Astrocyte (in vitro differentiated cells and primary cell): ENCODE measurements at regions not wholly inside any gene's neighbourhood (a gene's known extent, or its start where the extent isn't known, plus 50 kb on each side); places are given as distances from the start of the nearest gene placed in this dataset.

Experiments
- DNase-seq: peaks from one replicate; pipeline ENCODE4 v3.0.0-alpha.2; 2010; ENCODE audit warnings: low read depth
- FAIRE-seq: peaks from 2 replicates; lab custom pipeline; 2011; peaks lifted over from hg19 to GRCh38; lab: Jason Lieb, UNC
- H2AFZ ChIP-seq: 2 replicates; pipeline ENCODE4 v1.6.0; 2012; ENCODE audit warnings: low read depth, low read length, inconsistent platforms
- H3K27ac ChIP-seq: 2 replicates; pipeline ENCODE4 v1.5.1; 2011; ENCODE audit warnings: low read depth, low read length, inconsistent platforms
- H3K27me3 ChIP-seq: 2 replicates; pipeline ENCODE4 v1.6.0; 2011; ENCODE audit warnings: low read length, inconsistent platforms; ENCODE audit not compliant: insufficient read depth
- H3K36me3 ChIP-seq: 2 replicates; pipeline ENCODE4 v1.5.1; 2011; ENCODE audit warnings: low read length, inconsistent platforms; ENCODE audit not compliant: insufficient read depth
- H3K4me1 ChIP-seq: 2 replicates; pipeline ENCODE4 v1.5.1; 2011; ENCODE audit warnings: low read length, inconsistent platforms; ENCODE audit not compliant: insufficient read depth
- H3K4me2 ChIP-seq: 2 replicates; pipeline ENCODE4 v1.6.0; 2012; ENCODE audit warnings: low read length, inconsistent platforms
- H3K4me3 ChIP-seq: 2 replicates; pipeline ENCODE4 v1.5.1; 2011; ENCODE audit warnings: low read depth, mild to moderate bottlenecking, low read length, inconsistent platforms; ENCODE audit not compliant: insufficient read depth
- H3K79me2 ChIP-seq: 2 replicates; pipeline ENCODE4 v1.6.0; 2012; ENCODE audit warnings: mild to moderate bottlenecking, low read length, inconsistent platforms; ENCODE audit not compliant: insufficient read depth
- H3K9ac ChIP-seq: 2 replicates; pipeline ENCODE4 v1.6.0; 2012; ENCODE audit warnings: mild to moderate bottlenecking, low read length, inconsistent platforms
- H3K9me3 ChIP-seq: 2 replicates; pipeline ENCODE4 v1.5.1; 2012; ENCODE audit warnings: low read depth, mild to moderate bottlenecking, low read length, inconsistent platforms; ENCODE audit not compliant: insufficient read depth
- H4K20me1 ChIP-seq: 2 replicates; pipeline ENCODE4 v1.6.0; 2012; ENCODE audit warnings: low read length, inconsistent platforms; ENCODE audit not compliant: insufficient read depth
- H3K27ac Mint-ChIP-seq: one replicate; pipeline ENCODE4 v1.8.0; 2021; ENCODE audit warnings: mild to moderate bottlenecking, mixed read lengths; ENCODE audit not compliant: unreplicated experiment
- H3K27me3 Mint-ChIP-seq: one replicate; pipeline ENCODE4 v1.8.0; 2021; ENCODE audit warnings: low read depth, mixed read lengths; ENCODE audit not compliant: unreplicated experiment
- H3K36me3 Mint-ChIP-seq: one replicate; pipeline ENCODE4 v1.8.0; 2021; ENCODE audit warnings: low read depth, mixed read lengths; ENCODE audit not compliant: unreplicated experiment
- H3K4me1 Mint-ChIP-seq: one replicate; pipeline ENCODE4 v1.8.0; 2021; ENCODE audit warnings: low read depth, mixed read lengths; ENCODE audit not compliant: unreplicated experiment
- H3K4me3 Mint-ChIP-seq: one replicate; pipeline ENCODE4 v1.8.0; 2021; ENCODE audit warnings: mild to moderate bottlenecking, moderate library complexity, mixed read lengths; ENCODE audit not compliant: unreplicated experiment
- H3K9me3 Mint-ChIP-seq: one replicate; pipeline ENCODE4 v1.8.0; 2021; ENCODE audit warnings: mild to moderate bottlenecking, mixed read lengths; ENCODE audit not compliant: unreplicated experiment
- EZH2 ChIP-seq: IDR thresholded peaks from 2 replicates; pipeline ENCODE4 v1.6.1; 2012; ENCODE audit warnings: mild to moderate bottlenecking, low read length, inconsistent platforms; ENCODE audit not compliant: insufficient read depth
- TF ChIP-seq, protein P1 (sequence below): IDR thresholded peaks from 2 replicates; pipeline ENCODE4 v1.5.1; 2011; ENCODE audit warnings: low read depth, mild to moderate bottlenecking, inconsistent platforms, low read length, moderate library complexity; ENCODE audit not compliant: insufficient read depth

DNA sequence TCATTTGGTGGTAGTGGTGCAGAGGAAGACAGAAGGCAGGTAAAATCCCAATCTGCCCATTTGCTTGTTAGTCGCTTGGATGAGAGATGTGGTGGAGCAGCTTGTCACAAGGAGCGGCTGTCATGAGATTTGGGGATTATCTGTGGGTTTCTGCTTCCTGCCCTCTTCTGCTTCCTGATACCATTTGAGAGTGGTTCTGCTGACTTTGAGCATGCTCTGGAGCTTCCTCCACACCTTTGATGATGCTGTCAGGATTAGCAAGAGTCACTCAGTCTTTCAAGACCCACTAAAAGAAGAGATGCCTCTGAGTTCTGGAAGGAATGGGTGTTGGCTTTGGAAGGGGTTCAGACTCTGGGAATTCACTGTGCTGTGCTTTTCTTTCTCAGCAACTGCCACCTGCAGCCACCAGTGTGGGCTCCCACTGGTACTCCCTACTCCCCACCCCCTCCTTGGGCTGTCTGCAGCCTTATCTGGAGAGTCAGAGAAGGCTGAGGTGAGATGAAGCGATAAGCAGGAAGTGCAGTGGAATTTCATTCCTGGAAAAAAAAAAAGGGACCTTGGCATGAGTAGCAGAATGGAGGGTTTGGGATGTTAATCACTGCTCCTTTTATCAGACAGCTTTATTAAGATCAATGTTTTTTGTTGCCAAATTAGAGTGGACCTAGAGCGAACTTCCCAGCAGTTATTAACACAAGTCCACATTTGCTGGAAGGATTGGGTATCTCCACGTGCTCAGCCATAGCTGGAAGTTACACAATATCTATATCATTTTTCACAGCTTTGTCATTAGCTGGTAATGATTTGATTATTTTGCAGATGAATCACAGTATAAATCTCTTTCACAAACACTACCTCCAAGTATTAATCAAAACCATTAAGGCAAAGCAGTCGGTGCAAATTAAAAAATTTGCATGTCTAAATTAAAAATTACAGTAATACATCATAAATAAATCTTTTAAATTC lies 233.0 kb upstream of the SATB1 start:
- no peak overlapping the region for H3K4me2 ChIP-seq
- no peak overlapping the region for H2AFZ ChIP-seq
- DNase-seq (no peak), FAIRE-seq (no peak)
- Mint-ChIP-seq H3K36me3 (no peaks in the 10 kb centered on the region), H3K9me3 (peaks cover 3% of the 10 kb centered on the region), H3K27me3 (no peaks in the 10 kb centered on the region), H3K4me1 (no peaks in the 10 kb centered on the region), H3K27ac (no peak overlapping the region), H3K4me3 (no peak overlapping the region)
- no peaks in the 10 kb centered on the region for H3K27me3 ChIP-seq
- H3K4me1 ChIP-seq, result no peaks in the 10 kb centered on the region
- H3K36me3 ChIP-seq, result no peaks in the 10 kb centered on the region
- no peaks in the 10 kb centered on the region for H3K9me3 ChIP-seq
- H3K27ac ChIP-seq, result no peak overlapping the region
- no peaks in the 10 kb centered on the region for H3K79me2 ChIP-seq
- H3K4me3 ChIP-seq, result no peak overlapping the region
- H3K9ac ChIP-seq, result no peak overlapping the region
- no peak for TF ChIP-seq EZH2
- TF ChIP-seq, protein P1, sequence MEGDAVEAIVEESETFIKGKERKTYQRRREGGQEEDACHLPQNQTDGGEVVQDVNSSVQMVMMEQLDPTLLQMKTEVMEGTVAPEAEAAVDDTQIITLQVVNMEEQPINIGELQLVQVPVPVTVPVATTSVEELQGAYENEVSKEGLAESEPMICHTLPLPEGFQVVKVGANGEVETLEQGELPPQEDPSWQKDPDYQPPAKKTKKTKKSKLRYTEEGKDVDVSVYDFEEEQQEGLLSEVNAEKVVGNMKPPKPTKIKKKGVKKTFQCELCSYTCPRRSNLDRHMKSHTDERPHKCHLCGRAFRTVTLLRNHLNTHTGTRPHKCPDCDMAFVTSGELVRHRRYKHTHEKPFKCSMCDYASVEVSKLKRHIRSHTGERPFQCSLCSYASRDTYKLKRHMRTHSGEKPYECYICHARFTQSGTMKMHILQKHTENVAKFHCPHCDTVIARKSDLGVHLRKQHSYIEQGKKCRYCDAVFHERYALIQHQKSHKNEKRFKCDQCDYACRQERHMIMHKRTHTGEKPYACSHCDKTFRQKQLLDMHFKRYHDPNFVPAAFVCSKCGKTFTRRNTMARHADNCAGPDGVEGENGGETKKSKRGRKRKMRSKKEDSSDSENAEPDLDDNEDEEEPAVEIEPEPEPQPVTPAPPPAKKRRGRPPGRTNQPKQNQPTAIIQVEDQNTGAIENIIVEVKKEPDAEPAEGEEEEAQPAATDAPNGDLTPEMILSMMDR, result no peak
- no peaks in the 10 kb centered on the region for H4K20me1 ChIP-seq

DNA sequence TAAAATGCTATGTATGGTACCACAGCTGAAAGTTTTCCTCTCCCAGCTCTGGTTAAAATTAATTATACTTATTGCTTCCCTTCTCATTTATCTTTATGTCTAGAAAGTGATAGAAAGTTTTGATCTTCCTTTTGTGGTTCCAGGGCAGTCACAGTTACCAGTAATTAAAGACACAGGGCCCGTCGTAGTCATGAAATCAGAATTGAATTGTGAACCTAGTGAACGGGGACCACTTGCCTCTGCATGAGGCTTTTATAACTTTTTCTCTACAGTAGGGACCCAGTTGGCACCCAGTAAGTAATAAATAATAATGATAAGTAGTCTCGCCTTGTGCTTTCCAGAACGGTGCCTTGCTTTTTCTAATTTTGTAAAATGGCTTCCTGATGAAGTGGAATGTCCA lies 231.7 kb upstream of the SATB1 start:
- H3K9me3 Mint-ChIP-seq, result peaks cover 3% of the 10 kb centered on the region
- no peak for TF ChIP-seq EZH2
- TF ChIP-seq, protein P1, result no peak
- H4K20me1 ChIP-seq, result no peaks in the 10 kb centered on the region
- no peaks in the 10 kb centered on the region for H3K36me3 ChIP-seq
- FAIRE-seq, result no peak
- no peaks in the 10 kb centered on the region for H3K36me3 Mint-ChIP-seq
- no peaks in the 10 kb centered on the region for H3K4me1 Mint-ChIP-seq
- no peak overlapping the region for H3K4me3 Mint-ChIP-seq
- no peaks in the 10 kb centered on the region for H3K4me1 ChIP-seq
- H3K9ac ChIP-seq, result no peak overlapping the region
- no peak overlapping the region for H3K27ac ChIP-seq
- no peak overlapping the region for H3K4me2 ChIP-seq
- H3K27me3 Mint-ChIP-seq, result no peaks in the 10 kb centered on the region
- no peaks in the 10 kb centered on the region for H3K9me3 ChIP-seq
- H3K79me2 ChIP-seq, result no peaks in the 10 kb centered on the region
- no peak for DNase-seq
- no peak overlapping the region for H3K4me3 ChIP-seq
- H2AFZ ChIP-seq, result no peak overlapping the region
- no peak overlapping the region for H3K27ac Mint-ChIP-seq
- no peaks in the 10 kb centered on the region for H3K27me3 ChIP-seq

DNA sequence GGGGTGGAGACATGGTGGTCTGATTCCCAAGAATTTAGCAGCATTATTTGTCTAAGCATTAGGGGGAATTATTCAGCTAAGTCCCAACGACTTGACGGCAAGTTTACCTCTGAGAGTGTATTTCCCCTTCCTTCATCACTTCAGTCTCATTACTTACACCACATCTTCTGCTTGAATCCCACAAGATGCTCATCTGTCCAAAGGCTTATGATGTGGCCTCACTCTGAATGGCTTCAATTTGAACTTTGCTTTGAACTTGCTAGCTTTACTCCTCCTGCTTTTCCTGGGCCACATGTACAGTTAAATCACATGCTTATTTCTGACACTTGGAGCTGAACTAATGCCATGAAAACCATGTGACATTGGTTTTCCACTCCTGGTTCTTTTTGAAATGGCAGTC lies 231.3 kb upstream of the SATB1 start:
- Mint-ChIP-seq H3K27me3 (no peaks in the 10 kb centered on the region), H3K4me3 (no peak overlapping the region), H3K4me1 (no peaks in the 10 kb centered on the region), H3K9me3 (peaks cover 1% of the 10 kb centered on the region), H3K27ac (no peak overlapping the region), H3K36me3 (no peaks in the 10 kb centered on the region)
- no peak for DNase-seq
- H2AFZ ChIP-seq, result no peak overlapping the region
- no peaks in the 10 kb centered on the region for H3K4me1 ChIP-seq
- no peaks in the 10 kb centered on the region for H3K36me3 ChIP-seq
- no peak overlapping the region for H3K27ac ChIP-seq
- H4K20me1 ChIP-seq, result no peaks in the 10 kb centered on the region
- TF ChIP-seq EZH2, result no peak
- TF ChIP-seq, protein P1, result no peak
- no peaks in the 10 kb centered on the region for H3K27me3 ChIP-seq
- no peak overlapping the region for H3K9ac ChIP-seq
- no peaks in the 10 kb centered on the region for H3K79me2 ChIP-seq
- no peaks in the 10 kb centered on the region for H3K9me3 ChIP-seq
- no peak overlapping the region for H3K4me3 ChIP-seq
- FAIRE-seq, result no peak
- H3K4me2 ChIP-seq, result no peak overlapping the region
